ENCODE measurements at regions not wholly inside any gene's neighbourhood (a gene's known extent, or its start where the extent isn't known, plus 50 kb on each side); places are given as distances from the start of the nearest gene placed in this dataset.

DNA sequence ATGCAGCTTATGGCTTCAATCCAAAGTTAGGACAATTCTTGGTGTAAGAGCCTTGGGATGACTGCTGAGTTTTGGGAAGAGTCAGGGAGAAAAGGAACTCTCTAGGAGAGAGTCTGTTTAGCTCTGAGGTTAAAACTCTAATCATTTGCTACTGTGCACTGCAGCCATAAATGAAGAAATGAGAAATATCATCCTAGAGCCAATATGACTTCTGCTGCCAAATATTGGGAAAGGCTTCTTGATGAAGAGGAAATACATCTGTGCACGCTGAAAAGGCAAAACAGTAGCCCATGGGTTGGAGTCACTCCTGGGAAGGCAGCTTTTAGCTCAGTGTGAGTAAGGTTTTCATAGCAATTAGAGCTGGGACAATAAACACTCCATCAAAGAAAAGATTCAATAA, 308.8 kb downstream of the SFMBT2 start:
- H2BK15ac ChIP-seq (ENCODE audit: low read length), result no peak overlapping the region
- no peak overlapping the region for H2BK5ac ChIP-seq (ENCODE audit: low read length)
- H4K91ac ChIP-seq (ENCODE audit: low read depth, low read length, poor library complexity), result no peak overlapping the region
- no peaks in the 10 kb centered on the region for H3K79me1 ChIP-seq (ENCODE audit: low read depth, low read length)
- no peak overlapping the region for H3K18ac ChIP-seq (ENCODE audit: low read length)
- H3K4me3 ChIP-seq (ENCODE audit: low read length in 2 of 2), result no peak overlapping the region
- no peak overlapping the region for H3K4ac ChIP-seq (ENCODE audit: low read length)
- no peak overlapping the region for H2AK5ac ChIP-seq (ENCODE audit: low read depth, low read length)
- H3K36me3 ChIP-seq (replicated peaks in 1 of 2; ENCODE audit: control insufficient read depth in 2 of 2, insufficient read depth in 2 of 2, low read length in 2 of 2), result no peaks in the 10 kb centered on the region
- H2BK12ac ChIP-seq (ENCODE audit: low read length), result no peak overlapping the region
- no peak overlapping the region for H2AFZ ChIP-seq (ENCODE audit: low read length)
- WGBS, 2 donors (ENCODE audit: extremely low coverage in 2 of 2, insufficient read length in 2 of 2, insufficient replicate concordance in 1 of 2), result no CpG with 5 or more reads among the region's 1 CpG
- H3K23ac ChIP-seq (ENCODE audit: low read depth, low read length, poor library complexity), result no peak overlapping the region
- DNase-seq (ENCODE audit: low spot score), result no peak
- H3K27ac ChIP-seq (replicated peaks; ENCODE audit: low read length), result no peak overlapping the region
- no peaks in the 10 kb centered on the region for H3K9me3 ChIP-seq (replicated peaks in 1 of 2; ENCODE audit: control insufficient read depth in 2 of 2, insufficient read depth in 1 of 2, low read depth in 1 of 2, low read length in 2 of 2)
- H3K9ac ChIP-seq (ENCODE audit: low read depth, low read length, poor library complexity), result no peak overlapping the region
- H4K8ac ChIP-seq (ENCODE audit: low read depth, low read length), result no peak overlapping the region
- H2BK120ac ChIP-seq (ENCODE audit: low read depth, low read length), result no peak overlapping the region
- H3K4me1 ChIP-seq (ENCODE audit: control insufficient read depth in 2 of 2, insufficient read depth in 1 of 2, low read depth in 1 of 2, low read length in 2 of 2), result no peaks in the 10 kb centered on the region
- H3K14ac ChIP-seq (ENCODE audit: low read length), result no peak overlapping the region
- H3K4me2 ChIP-seq (ENCODE audit: insufficient read depth, low read length, poor library complexity, severe bottlenecking), result no peak overlapping the region
- no peaks in the 10 kb centered on the region for H3K27me3 ChIP-seq (ENCODE audit: control insufficient read depth in 3 of 3, insufficient read depth in 3 of 3, low read depth in 1 of 3, low read length in 3 of 3)

- H3K27me3 ChIP-seq (ENCODE audit: control insufficient read depth in 3 of 3, insufficient read depth in 3 of 3, low read depth in 1 of 3, low read length in 3 of 3), result no peaks in the 10 kb centered on the region
- no CpG with 5 or more reads among the region's 5 CpGs for WGBS, 2 donors (ENCODE audit: extremely low coverage in 2 of 2, insufficient read length in 2 of 2, insufficient replicate concordance in 1 of 2)
- H2BK12ac ChIP-seq (ENCODE audit: low read length), result no peak overlapping the region
- no peaks in the 10 kb centered on the region for H3K79me1 ChIP-seq (ENCODE audit: low read depth, low read length)
- H3K36me3 ChIP-seq (replicated peaks in 1 of 2; ENCODE audit: control insufficient read depth in 2 of 2, insufficient read depth in 2 of 2, low read length in 2 of 2), result no peaks in the 10 kb centered on the region
- no peak overlapping the region for H3K4me2 ChIP-seq (ENCODE audit: insufficient read depth, low read length, poor library complexity, severe bottlenecking)
- no peak overlapping the region for H3K4me3 ChIP-seq (ENCODE audit: low read length in 2 of 2)
- H3K23ac ChIP-seq (ENCODE audit: low read depth, low read length, poor library complexity), result no peak overlapping the region
- no peak overlapping the region for H2AFZ ChIP-seq (ENCODE audit: low read length)
- H2BK15ac ChIP-seq (ENCODE audit: low read length), result no peak overlapping the region
- no peak overlapping the region for H3K4ac ChIP-seq (ENCODE audit: low read length)
- no peaks in the 10 kb centered on the region for H3K9me3 ChIP-seq (replicated peaks in 1 of 2; ENCODE audit: control insufficient read depth in 2 of 2, insufficient read depth in 1 of 2, low read depth in 1 of 2, low read length in 2 of 2)
- no peak overlapping the region for H2AK5ac ChIP-seq (ENCODE audit: low read depth, low read length)
- DNase-seq (ENCODE audit: low spot score), result no peak
- no peak overlapping the region for H2BK5ac ChIP-seq (ENCODE audit: low read length)
- no peaks in the 10 kb centered on the region for H3K4me1 ChIP-seq (ENCODE audit: control insufficient read depth in 2 of 2, insufficient read depth in 1 of 2, low read depth in 1 of 2, low read length in 2 of 2)
- no peak overlapping the region for H4K8ac ChIP-seq (ENCODE audit: low read depth, low read length)
- no peak overlapping the region for H3K14ac ChIP-seq (ENCODE audit: low read length)
- H3K9ac ChIP-seq (ENCODE audit: low read depth, low read length, poor library complexity), result no peak overlapping the region
- no peak overlapping the region for H3K27ac ChIP-seq (replicated peaks; ENCODE audit: low read length)
- H2BK120ac ChIP-seq (ENCODE audit: low read depth, low read length), result no peak overlapping the region
- no peak overlapping the region for H4K91ac ChIP-seq (ENCODE audit: low read depth, low read length, poor library complexity)
- no peak overlapping the region for H3K18ac ChIP-seq (ENCODE audit: low read length)
Observed at GRCh38 chr10:7101451-7101850, 309.4 kb downstream of the SFMBT2 start.

DNA sequence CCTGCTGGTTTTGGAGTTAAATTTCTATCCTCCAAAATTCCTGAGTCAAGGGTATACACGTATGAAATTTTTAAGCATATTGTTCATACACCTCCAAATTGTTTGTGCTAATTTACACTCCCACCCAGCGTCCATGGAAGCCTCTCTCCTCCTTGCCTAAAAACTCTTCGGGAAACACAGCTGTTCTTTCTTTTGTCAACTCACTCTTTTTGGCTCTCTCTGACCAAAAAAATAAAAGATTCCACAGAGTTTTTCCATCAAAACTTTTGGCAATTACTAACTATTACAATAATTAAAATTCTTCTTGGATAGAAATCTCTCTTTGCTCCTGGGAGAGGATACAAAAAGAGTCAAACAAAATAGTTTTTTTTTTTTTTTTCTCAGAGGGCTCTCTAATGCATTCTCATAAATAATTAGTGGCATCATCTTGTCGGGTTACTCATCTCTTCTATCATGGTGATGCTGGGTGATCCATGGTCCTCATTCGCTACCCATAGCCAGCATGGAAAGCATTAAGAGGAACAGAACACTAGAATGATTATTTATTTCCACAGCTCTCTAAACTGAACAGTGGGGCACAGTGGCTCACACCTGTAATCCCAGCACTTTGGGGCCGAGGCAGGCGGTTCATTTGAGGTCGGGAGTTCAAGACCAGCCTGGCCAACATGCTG, 310.7 kb downstream of the SFMBT2 start:
- no peak for DNase-seq (ENCODE audit: low spot score)
- H3K27ac ChIP-seq (replicated peaks; ENCODE audit: low read length), result no peak overlapping the region
- no peaks in the 10 kb centered on the region for H3K4me1 ChIP-seq (ENCODE audit: control insufficient read depth in 2 of 2, insufficient read depth in 1 of 2, low read depth in 1 of 2, low read length in 2 of 2)
- no peak overlapping the region for H4K8ac ChIP-seq (ENCODE audit: low read depth, low read length)
- no peaks in the 10 kb centered on the region for H3K27me3 ChIP-seq (ENCODE audit: control insufficient read depth in 3 of 3, insufficient read depth in 3 of 3, low read depth in 1 of 3, low read length in 3 of 3)
- H3K14ac ChIP-seq (ENCODE audit: low read length), result no peak overlapping the region
- no peak overlapping the region for H3K4me2 ChIP-seq (ENCODE audit: insufficient read depth, low read length, poor library complexity, severe bottlenecking)
- no peak overlapping the region for H4K91ac ChIP-seq (ENCODE audit: low read depth, low read length, poor library complexity)
- H3K4ac ChIP-seq (ENCODE audit: low read length), result no peak overlapping the region
- H2AK5ac ChIP-seq (ENCODE audit: low read depth, low read length), result no peak overlapping the region
- no peak overlapping the region for H2BK5ac ChIP-seq (ENCODE audit: low read length)
- no peak overlapping the region for H2BK15ac ChIP-seq (ENCODE audit: low read length)
- no peaks in the 10 kb centered on the region for H3K36me3 ChIP-seq (replicated peaks in 1 of 2; ENCODE audit: control insufficient read depth in 2 of 2, insufficient read depth in 2 of 2, low read length in 2 of 2)
- no CpG with 5 or more reads among the region's 8 CpGs for WGBS, 2 donors (ENCODE audit: extremely low coverage in 2 of 2, insufficient read length in 2 of 2, insufficient replicate concordance in 1 of 2)
- H3K23ac ChIP-seq (ENCODE audit: low read depth, low read length, poor library complexity), result no peak overlapping the region
- no peak overlapping the region for H3K4me3 ChIP-seq (ENCODE audit: low read length in 2 of 2)
- no peak overlapping the region for H2AFZ ChIP-seq (ENCODE audit: low read length)
- H3K9me3 ChIP-seq (replicated peaks in 1 of 2; ENCODE audit: control insufficient read depth in 2 of 2, insufficient read depth in 1 of 2, low read depth in 1 of 2, low read length in 2 of 2), result no peaks in the 10 kb centered on the region
- no peak overlapping the region for H3K9ac ChIP-seq (ENCODE audit: low read depth, low read length, poor library complexity)
- no peak overlapping the region for H2BK120ac ChIP-seq (ENCODE audit: low read depth, low read length)
- no peak overlapping the region for H2BK12ac ChIP-seq (ENCODE audit: low read length)
- H3K79me1 ChIP-seq (ENCODE audit: low read depth, low read length), result no peaks in the 10 kb centered on the region
- no peak overlapping the region for H3K18ac ChIP-seq (ENCODE audit: low read length)

- Histone ChIP-seq H3K23ac (ENCODE audit: low read depth, low read length, poor library complexity) (no peak overlapping the region), H3K4me2 (ENCODE audit: insufficient read depth, low read length, poor library complexity, severe bottlenecking) (no peak overlapping the region), H3K79me1 (ENCODE audit: low read depth, low read length) (no peaks in the 10 kb centered on the region), H3K36me3 (replicated peaks in 1 of 2; ENCODE audit: control insufficient read depth in 2 of 2, insufficient read depth in 2 of 2, low read length in 2 of 2) (no peaks in the 10 kb centered on the region), H2BK5ac (ENCODE audit: low read length) (no peak overlapping the region), H2AK5ac (ENCODE audit: low read depth, low read length) (no peak overlapping the region), H3K4me1 (ENCODE audit: control insufficient read depth in 2 of 2, insufficient read depth in 1 of 2, low read depth in 1 of 2, low read length in 2 of 2) (no peaks in the 10 kb centered on the region), H3K18ac (ENCODE audit: low read length) (no peak overlapping the region), H3K14ac (ENCODE audit: low read length) (no peak overlapping the region), H3K9me3 (replicated peaks in 1 of 2; ENCODE audit: control insufficient read depth in 2 of 2, insufficient read depth in 1 of 2, low read depth in 1 of 2, low read length in 2 of 2) (no peaks in the 10 kb centered on the region), H2BK12ac (ENCODE audit: low read length) (no peak overlapping the region), H3K27ac (replicated peaks; ENCODE audit: low read length) (no peak overlapping the region), H3K4ac (ENCODE audit: low read length) (no peak overlapping the region), H2AFZ (ENCODE audit: low read length) (no peak overlapping the region), H4K91ac (ENCODE audit: low read depth, low read length, poor library complexity) (no peak overlapping the region), H3K9ac (ENCODE audit: low read depth, low read length, poor library complexity) (no peak overlapping the region), H3K4me3 (ENCODE audit: low read length in 2 of 2) (no peak overlapping the region), H3K27me3 (ENCODE audit: control insufficient read depth in 3 of 3, insufficient read depth in 3 of 3, low read depth in 1 of 3, low read length in 3 of 3) (no peaks in the 10 kb centered on the region), H4K8ac (ENCODE audit: low read depth, low read length) (no peak overlapping the region), H2BK15ac (ENCODE audit: low read length) (no peak overlapping the region), H2BK120ac (ENCODE audit: low read depth, low read length) (no peak overlapping the region)
- WGBS, 2 donors (ENCODE audit: extremely low coverage in 2 of 2, insufficient read length in 2 of 2, insufficient replicate concordance in 1 of 2), result 100% methylated on average over 1 to 2 of the region's 3 CpGs
- no peak for DNase-seq (ENCODE audit: low spot score)
Observed at GRCh38 chr10:7098160-7098762, 312.6 kb downstream of the SFMBT2 start.

Measured in neuronal stem cell (in vitro differentiated cells).